ENCODE measurements at regions not wholly inside any gene's neighbourhood (a gene's known extent, or its start where the extent isn't known, plus 50 kb on each side); places are given as distances from the start of the nearest gene placed in this dataset.

DNA sequence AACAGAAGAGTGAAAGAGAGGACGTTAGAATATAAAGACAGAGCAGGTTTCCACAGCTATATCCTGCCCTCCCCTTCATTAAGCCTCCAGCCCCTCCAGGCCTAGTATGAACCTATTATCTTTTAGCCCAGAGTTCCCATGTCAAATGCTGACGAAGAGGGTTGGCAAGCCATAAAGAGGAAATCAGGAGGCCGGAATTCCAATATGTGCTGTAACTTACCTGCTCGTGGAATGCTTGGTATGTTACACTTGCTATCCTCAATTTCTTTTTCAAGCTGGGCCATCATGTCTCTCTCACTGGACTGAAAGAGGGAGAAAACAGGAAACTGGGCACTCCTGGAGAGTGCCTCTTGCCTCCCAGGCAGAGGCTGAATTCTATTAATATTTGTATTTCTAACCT, 264.1 kb downstream of the TRIB2 start (continued):
- TF ChIP-seq, protein P1, sequence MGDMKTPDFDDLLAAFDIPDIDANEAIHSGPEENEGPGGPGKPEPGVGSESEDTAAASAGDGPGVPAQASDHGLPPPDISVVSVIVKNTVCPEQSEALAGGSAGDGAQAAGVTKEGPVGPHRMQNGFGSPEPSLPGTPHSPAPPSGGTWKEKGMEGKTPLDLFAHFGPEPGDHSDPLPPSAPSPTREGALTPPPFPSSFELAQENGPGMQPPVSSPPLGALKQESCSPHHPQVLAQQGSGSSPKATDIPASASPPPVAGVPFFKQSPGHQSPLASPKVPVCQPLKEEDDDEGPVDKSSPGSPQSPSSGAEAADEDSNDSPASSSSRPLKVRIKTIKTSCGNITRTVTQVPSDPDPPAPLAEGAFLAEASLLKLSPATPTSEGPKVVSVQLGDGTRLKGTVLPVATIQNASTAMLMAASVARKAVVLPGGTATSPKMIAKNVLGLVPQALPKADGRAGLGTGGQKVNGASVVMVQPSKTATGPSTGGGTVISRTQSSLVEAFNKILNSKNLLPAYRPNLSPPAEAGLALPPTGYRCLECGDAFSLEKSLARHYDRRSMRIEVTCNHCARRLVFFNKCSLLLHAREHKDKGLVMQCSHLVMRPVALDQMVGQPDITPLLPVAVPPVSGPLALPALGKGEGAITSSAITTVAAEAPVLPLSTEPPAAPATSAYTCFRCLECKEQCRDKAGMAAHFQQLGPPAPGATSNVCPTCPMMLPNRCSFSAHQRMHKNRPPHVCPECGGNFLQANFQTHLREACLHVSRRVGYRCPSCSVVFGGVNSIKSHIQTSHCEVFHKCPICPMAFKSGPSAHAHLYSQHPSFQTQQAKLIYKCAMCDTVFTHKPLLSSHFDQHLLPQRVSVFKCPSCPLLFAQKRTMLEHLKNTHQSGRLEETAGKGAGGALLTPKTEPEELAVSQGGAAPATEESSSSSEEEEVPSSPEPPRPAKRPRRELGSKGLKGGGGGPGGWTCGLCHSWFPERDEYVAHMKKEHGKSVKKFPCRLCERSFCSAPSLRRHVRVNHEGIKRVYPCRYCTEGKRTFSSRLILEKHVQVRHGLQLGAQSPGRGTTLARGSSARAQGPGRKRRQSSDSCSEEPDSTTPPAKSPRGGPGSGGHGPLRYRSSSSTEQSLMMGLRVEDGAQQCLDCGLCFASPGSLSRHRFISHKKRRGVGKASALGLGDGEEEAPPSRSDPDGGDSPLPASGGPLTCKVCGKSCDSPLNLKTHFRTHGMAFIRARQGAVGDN (IDR thresholded peaks at IDR 0.05), result no peak

DNA sequence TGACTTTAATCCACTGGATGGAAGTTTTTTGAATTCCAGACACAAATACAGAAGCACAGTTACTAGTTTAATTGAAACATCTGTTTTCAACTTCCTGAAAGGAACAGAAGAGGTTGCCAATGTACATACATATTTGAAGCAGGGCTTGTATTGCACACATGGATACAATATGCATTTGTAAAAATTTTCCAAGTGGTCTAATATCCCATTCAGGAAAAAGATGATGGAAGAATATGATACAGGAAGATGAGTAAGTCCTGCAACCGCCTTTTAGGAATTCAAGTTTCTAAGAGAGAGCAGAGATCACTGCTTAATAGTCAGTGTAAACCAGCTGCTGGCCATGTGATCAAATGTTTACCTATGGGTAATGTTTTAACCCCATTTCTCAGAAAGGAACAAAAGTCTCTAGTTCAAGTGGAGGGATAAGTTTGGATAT, 265.4 kb downstream of the TRIB2 start:
- SMC1A ChIA-PET (ENCODE audit: uncharacterized antibody, unreplicated experiment), result no interaction called here
- no peak for DNase-seq (ENCODE audit: low read depth, low spot score)
- Histone ChIP-seq H3K79me2 (ENCODE audit: control insufficient read depth, insufficient read depth, low read length) (no peaks in the 10 kb centered on the region), H4K20me1 (ENCODE audit: control insufficient read depth, insufficient read depth) (no peaks in the 10 kb centered on the region), H3K36me3 (ENCODE audit: control insufficient read depth in 2 of 2, insufficient read depth in 2 of 2, low read length in 1 of 2) (no peaks in the 10 kb centered on the region), H2AFZ (ENCODE audit: control insufficient read depth, low read depth, low read length) (no peak overlapping the region), H3K27me3 (replicated peaks in 1 of 2; ENCODE audit: control insufficient read depth in 2 of 2, insufficient read depth in 2 of 2, low read length in 1 of 2) (peaks cover 0 to 2% of the 10 kb centered on the region in 2 experiments), H3K9me3 (replicated peaks; ENCODE audit: control insufficient read depth, insufficient read depth, low read length) (no peaks in the 10 kb centered on the region), H3K4me1 (ENCODE audit: control insufficient read depth, insufficient read depth, low read length) (no peaks in the 10 kb centered on the region), H3K4me3 (no peak overlapping the region), H3K27ac (ENCODE audit: control insufficient read depth, insufficient read depth) (no peak overlapping the region), H3K9ac (ENCODE audit: control insufficient read depth, insufficient read depth, low read length) (no peak overlapping the region), H3K4me2 (ENCODE audit: control insufficient read depth, insufficient read depth) (no peak overlapping the region)
- CTCF ChIA-PET, result interaction anchor here (0.8 kb wide), 1 partner anchor 10 kb away, joined by 3 read pairs; no protein-coding TSS in a partner anchor
- 0% methylated on average over 1 of the region's 1 CpG for WGBS (ENCODE audit: insufficient coverage, insufficient replicate concordance, low lambda C conversion rate, missing lambda C conversion rate)
- in situ Hi-C loops (cut with MboI) (no loop called here), intact Hi-C loops (cut with micrococcal nuclease; ENCODE audit: unreplicated experiment) (no loop called here)
- TF ChIP-seq, protein P2, sequence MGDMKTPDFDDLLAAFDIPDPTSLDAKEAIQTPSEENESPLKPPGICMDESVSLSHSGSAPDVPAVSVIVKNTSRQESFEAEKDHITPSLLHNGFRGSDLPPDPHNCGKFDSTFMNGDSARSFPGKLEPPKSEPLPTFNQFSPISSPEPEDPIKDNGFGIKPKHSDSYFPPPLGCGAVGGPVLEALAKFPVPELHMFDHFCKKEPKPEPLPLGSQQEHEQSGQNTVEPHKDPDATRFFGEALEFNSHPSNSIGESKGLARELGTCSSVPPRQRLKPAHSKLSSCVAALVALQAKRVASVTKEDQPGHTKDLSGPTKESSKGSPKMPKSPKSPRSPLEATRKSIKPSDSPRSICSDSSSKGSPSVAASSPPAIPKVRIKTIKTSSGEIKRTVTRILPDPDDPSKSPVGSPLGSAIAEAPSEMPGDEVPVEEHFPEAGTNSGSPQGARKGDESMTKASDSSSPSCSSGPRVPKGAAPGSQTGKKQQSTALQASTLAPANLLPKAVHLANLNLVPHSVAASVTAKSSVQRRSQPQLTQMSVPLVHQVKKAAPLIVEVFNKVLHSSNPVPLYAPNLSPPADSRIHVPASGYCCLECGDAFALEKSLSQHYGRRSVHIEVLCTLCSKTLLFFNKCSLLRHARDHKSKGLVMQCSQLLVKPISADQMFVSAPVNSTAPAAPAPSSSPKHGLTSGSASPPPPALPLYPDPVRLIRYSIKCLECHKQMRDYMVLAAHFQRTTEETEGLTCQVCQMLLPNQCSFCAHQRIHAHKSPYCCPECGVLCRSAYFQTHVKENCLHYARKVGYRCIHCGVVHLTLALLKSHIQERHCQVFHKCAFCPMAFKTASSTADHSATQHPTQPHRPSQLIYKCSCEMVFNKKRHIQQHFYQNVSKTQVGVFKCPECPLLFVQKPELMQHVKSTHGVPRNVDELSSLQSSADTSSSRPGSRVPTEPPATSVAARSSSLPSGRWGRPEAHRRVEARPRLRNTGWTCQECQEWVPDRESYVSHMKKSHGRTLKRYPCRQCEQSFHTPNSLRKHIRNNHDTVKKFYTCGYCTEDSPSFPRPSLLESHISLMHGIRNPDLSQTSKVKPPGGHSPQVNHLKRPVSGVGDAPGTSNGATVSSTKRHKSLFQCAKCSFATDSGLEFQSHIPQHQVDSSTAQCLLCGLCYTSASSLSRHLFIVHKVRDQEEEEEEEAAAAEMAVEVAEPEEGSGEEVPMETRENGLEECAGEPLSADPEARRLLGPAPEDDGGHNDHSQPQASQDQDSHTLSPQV (IDR thresholded peaks at IDR 0.05), result no peak
- TF ChIP-seq EZH2 (IDR thresholded peaks at IDR 0.05; ENCODE audit: borderline replicate concordance, control insufficient read depth, low read depth, low read length), result no peak
- TF ChIP-seq MTA3 (IDR thresholded peaks at IDR 0.05; ENCODE audit: borderline replicate concordance, low read length), result no peak
- no peak for TF ChIP-seq SREBF1 (IDR thresholded peaks at IDR 0.05; ENCODE audit: low read length)
- no peak for TF ChIP-seq ZNF622 (IDR thresholded peaks at IDR 0.05)
- TF ChIP-seq, protein P3, sequence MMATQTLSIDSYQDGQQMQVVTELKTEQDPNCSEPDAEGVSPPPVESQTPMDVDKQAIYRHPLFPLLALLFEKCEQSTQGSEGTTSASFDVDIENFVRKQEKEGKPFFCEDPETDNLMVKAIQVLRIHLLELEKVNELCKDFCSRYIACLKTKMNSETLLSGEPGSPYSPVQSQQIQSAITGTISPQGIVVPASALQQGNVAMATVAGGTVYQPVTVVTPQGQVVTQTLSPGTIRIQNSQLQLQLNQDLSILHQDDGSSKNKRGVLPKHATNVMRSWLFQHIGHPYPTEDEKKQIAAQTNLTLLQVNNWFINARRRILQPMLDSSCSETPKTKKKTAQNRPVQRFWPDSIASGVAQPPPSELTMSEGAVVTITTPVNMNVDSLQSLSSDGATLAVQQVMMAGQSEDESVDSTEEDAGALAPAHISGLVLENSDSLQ (IDR thresholded peaks at IDR 0.05), result no peak
- TF ChIP-seq CEBPB (IDR thresholded peaks at IDR 0.05; ENCODE audit: borderline replicate concordance in 1 of 2, low read depth in 2 of 2, low read length in 2 of 2), result no peak
- TF ChIP-seq NR2F1 (conservative IDR thresholded peaks at IDR 0.05), result no peak
- TF ChIP-seq, protein P4, sequence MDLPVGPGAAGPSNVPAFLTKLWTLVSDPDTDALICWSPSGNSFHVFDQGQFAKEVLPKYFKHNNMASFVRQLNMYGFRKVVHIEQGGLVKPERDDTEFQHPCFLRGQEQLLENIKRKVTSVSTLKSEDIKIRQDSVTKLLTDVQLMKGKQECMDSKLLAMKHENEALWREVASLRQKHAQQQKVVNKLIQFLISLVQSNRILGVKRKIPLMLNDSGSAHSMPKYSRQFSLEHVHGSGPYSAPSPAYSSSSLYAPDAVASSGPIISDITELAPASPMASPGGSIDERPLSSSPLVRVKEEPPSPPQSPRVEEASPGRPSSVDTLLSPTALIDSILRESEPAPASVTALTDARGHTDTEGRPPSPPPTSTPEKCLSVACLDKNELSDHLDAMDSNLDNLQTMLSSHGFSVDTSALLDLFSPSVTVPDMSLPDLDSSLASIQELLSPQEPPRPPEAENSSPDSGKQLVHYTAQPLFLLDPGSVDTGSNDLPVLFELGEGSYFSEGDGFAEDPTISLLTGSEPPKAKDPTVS (IDR thresholded peaks at IDR 0.05; ENCODE audit: low read depth, low read length), result no peak
- no peak for TF ChIP-seq LARP7 (IDR thresholded peaks at IDR 0.05)
- TF ChIP-seq ZNF274 (IDR thresholded peaks at IDR 0.05; ENCODE audit: insufficient read depth, insufficient read length), result no peak
- RAD21 ChIA-PET (ENCODE audit: unreplicated experiment), result no interaction called here
- BruUV-seq (replicated peaks), result no TSS peak
- FAIRE-seq, result no peak
- POLR2A ChIA-PET, result no interaction called here
- ATAC-seq, result no peak
